Lower leg skin (tissue), 3 donors: ENCODE measurements at regions not wholly inside any gene's neighbourhood (a gene's known extent, or its start where the extent isn't known, plus 50 kb on each side); places are given as distances from the start of the nearest gene placed in this dataset.

Experiments
- CTCF ChIP-seq, 3 donors: fragments of 450-650 bp; IDR thresholded peaks; one replicate each; pipeline ENCODE4 v1.5.1; 2016; ENCODE audit warnings: antibody characterized with exemption in 3 of 3, mild to moderate bottlenecking in 3 of 3, moderate library complexity in 2 of 3
- POLR2A ChIP-seq, 2 donors: fragments of 450-650 bp; IDR thresholded peaks; one replicate each; pipeline ENCODE4 v1.6.1; 2016 to 2017; ENCODE audit warnings: antibody characterized with exemption in 2 of 2, mild to moderate bottlenecking in 1 of 2, moderate library complexity in 1 of 2

- TF ChIP-seq CTCF (IDR thresholded peaks at IDR 0.05), result no peak
- no peak for TF ChIP-seq POLR2A (IDR thresholded peaks at IDR 0.05)
Measured at GRCh38 chr22:48301421-48301820, 1526.3 kb downstream of the BRD1 start.
